Testis (tissue), 2 donors: ENCODE measurements at regions not wholly inside any gene's neighbourhood (a gene's known extent, or its start where the extent isn't known, plus 50 kb on each side); places are given as distances from the start of the nearest gene placed in this dataset.

Experiments used
- DNase-seq: peaks from one replicate; pipeline ENCODE4 v3.0.0-alpha.2; 2019
- H3K27ac ChIP-seq, 2 donors: fragments of 200-600 bp; sonication (generic); one replicate each; pipeline ENCODE4 v1.5.1; 2019
- H3K27me3 ChIP-seq: fragments of 200-600 bp; sonication (generic); one replicate; pipeline ENCODE4 v1.5.1; 2019
- H3K36me3 ChIP-seq: fragments of 200-600 bp; sonication (generic); one replicate; pipeline ENCODE4 v1.5.1; 2017; ENCODE audit warnings: low read depth; ENCODE audit errors: missing control alignments
- H3K4me1 ChIP-seq: fragments of 200-600 bp; sonication (generic); one replicate; pipeline ENCODE4 v1.5.1; 2019
- H3K4me3 ChIP-seq, 2 donors: fragments of 200-600 bp; sonication (generic); one replicate each; pipeline ENCODE4 v1.5.1; 2017 to 2019
- H3K9me3 ChIP-seq: fragments of 200-600 bp; sonication (generic); one replicate; pipeline ENCODE4 v1.5.1; 2017
- POLR2A ChIP-seq: fragments of 450-650 bp; IDR thresholded peaks from one replicate; pipeline ENCODE4 v1.6.1; 2017; ENCODE audit warnings: antibody characterized with exemption, mild to moderate bottlenecking, moderate library complexity
- WGBS, 2 donors: methylation state at CpG; one replicate each; pipeline ENCODE4 v1.1.5; 2018; 5-methylcytosine and 5-hydroxymethylcytosine counted together
- intact Hi-C: fragments of 100-400 bp; cut with DNase I; formaldehyde crosslinking; loops from one replicate; pipeline ENCODE4 v1.15.1; 2023; ENCODE audit warnings: low total_unique reads
- TF ChIP-seq, protein P1 (sequence below), 3 experiments: fragments of 450-650 bp in 2 of 3; fragments of 200-600 bp in 1 of 3; sonication (generic) in 1 of 3; IDR thresholded peaks; one replicate each; pipeline ENCODE4 v1.5.1; 2016 to 2019; ENCODE audit warnings: antibody characterized with exemption in 3 of 3, mild to moderate bottlenecking in 2 of 3, moderate library complexity in 1 of 3

DNA sequence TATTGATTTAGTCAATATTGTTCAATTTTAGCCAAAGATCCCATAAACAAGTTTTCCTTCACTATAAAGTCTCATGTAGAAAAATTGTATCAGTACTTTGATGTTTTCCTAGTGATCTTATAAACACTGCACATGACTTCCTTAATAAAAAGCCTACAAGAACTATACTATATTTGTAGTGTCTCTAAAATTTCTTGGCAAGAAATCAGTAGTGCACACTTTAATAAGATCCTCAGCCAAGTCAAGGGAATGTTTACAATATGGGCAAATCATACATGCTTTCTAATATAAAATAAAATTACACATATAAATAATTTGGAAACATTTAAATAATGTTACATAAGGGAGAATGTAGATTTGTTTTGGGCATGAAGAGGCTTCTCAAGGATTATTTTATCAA lies 203.0 kb upstream of the CCDC179 start:
- no peaks in the 10 kb centered on the region for H3K27me3 ChIP-seq

DNA sequence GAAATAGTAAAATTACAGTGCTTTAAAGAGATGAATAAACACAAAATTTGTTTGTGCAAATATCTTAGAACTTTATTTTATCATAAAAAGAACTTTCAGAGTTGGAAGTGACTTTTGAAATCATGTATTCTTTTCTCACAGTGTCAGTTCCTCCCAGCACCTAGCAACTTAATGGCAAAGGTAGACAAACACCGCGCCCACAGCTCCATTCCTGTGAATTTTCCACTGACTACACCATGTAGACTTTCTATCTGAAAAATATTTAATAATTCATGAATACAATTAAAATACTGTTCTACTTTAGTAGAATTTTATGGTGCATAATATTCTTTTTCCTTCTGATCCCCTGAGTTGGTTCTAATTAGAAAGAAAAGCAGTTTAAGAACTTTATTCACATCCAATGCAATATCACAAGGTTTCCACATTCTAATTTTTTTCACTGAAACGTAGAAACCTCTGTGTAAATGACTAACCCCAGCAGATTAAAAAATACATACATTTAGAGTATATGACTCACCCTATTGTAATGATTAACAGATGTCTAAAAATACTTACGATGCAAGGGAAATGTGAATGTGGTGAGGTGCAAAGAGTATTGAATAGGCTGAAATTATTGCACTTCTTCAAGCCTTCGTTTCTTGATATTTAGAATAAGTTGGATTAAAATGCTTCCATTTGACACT lies 218.2 kb upstream of the CCDC179 start:
- intact Hi-C loops = no loop called here
- H3K27ac ChIP-seq = no peak overlapping the region
- H3K27me3 ChIP-seq = no peaks in the 10 kb centered on the region
- no peak for DNase-seq
- H3K36me3 ChIP-seq = no peaks in the 10 kb centered on the region
- H3K4me3 ChIP-seq = no peak overlapping the region
- WGBS, 2 donors = 86 to 88% methylated on average over 5 of the region's 5 CpGs
- H3K9me3 ChIP-seq = no peaks in the 10 kb centered on the region
- no peaks in the 10 kb centered on the region for H3K4me1 ChIP-seq
- no peak for TF ChIP-seq POLR2A
- TF ChIP-seq, protein P1, sequence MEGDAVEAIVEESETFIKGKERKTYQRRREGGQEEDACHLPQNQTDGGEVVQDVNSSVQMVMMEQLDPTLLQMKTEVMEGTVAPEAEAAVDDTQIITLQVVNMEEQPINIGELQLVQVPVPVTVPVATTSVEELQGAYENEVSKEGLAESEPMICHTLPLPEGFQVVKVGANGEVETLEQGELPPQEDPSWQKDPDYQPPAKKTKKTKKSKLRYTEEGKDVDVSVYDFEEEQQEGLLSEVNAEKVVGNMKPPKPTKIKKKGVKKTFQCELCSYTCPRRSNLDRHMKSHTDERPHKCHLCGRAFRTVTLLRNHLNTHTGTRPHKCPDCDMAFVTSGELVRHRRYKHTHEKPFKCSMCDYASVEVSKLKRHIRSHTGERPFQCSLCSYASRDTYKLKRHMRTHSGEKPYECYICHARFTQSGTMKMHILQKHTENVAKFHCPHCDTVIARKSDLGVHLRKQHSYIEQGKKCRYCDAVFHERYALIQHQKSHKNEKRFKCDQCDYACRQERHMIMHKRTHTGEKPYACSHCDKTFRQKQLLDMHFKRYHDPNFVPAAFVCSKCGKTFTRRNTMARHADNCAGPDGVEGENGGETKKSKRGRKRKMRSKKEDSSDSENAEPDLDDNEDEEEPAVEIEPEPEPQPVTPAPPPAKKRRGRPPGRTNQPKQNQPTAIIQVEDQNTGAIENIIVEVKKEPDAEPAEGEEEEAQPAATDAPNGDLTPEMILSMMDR (IDR thresholded peaks at IDR 0.05) = no peak

More for the DNA sequence above, 203.0 kb upstream of the CCDC179 start:
- Histone ChIP-seq H3K9me3 (no peaks in the 10 kb centered on the region), H3K36me3 (no peaks in the 10 kb centered on the region), H3K4me3 (no peak overlapping the region), H3K27ac (no peak overlapping the region), H3K4me1 (no peaks in the 10 kb centered on the region)
- TF ChIP-seq, protein P1 (IDR thresholded peaks at IDR 0.05) = no peak
- no peak for TF ChIP-seq POLR2A
- DNase-seq = no peak
- intact Hi-C loops = no loop called here

- WGBS, 2 donors = 54 to 59% methylated on average over 3 of the region's 3 CpGs
- intact Hi-C loops = no loop called here
- H3K27me3 ChIP-seq = no peaks in the 10 kb centered on the region
These were observed 219.1 kb upstream of the CCDC179 start for GRCh38 chr11:23079382-23079813.

GRCh38 chr11:23087407-23087806 lies 227.1 kb upstream of the CCDC179 start:
- Histone ChIP-seq H3K4me3 (no peak overlapping the region), H3K4me1 (no peaks in the 10 kb centered on the region), H3K9me3 (no peaks in the 10 kb centered on the region), H3K27ac (no peak overlapping the region), H3K27me3 (no peaks in the 10 kb centered on the region), H3K36me3 (no peaks in the 10 kb centered on the region)
- 79 to 95% methylated on average over 4 of the region's 4 CpGs for WGBS, 2 donors
- TF ChIP-seq POLR2A = no peak
- TF ChIP-seq, protein P1 (IDR thresholded peaks at IDR 0.05) = no peak
- no peak for DNase-seq
- intact Hi-C loops = no loop called here

More at GRCh38 chr11:23079382-23079813, 219.1 kb upstream of the CCDC179 start:
- no peaks in the 10 kb centered on the region for H3K9me3 ChIP-seq
- no peak overlapping the region for H3K4me3 ChIP-seq
- no peak overlapping the region for H3K27ac ChIP-seq
- no peaks in the 10 kb centered on the region for H3K4me1 ChIP-seq
- H3K36me3 ChIP-seq = no peaks in the 10 kb centered on the region
- no peak for DNase-seq
- TF ChIP-seq, protein P1 (IDR thresholded peaks at IDR 0.05) = no peak
- TF ChIP-seq POLR2A = no peak

DNA sequence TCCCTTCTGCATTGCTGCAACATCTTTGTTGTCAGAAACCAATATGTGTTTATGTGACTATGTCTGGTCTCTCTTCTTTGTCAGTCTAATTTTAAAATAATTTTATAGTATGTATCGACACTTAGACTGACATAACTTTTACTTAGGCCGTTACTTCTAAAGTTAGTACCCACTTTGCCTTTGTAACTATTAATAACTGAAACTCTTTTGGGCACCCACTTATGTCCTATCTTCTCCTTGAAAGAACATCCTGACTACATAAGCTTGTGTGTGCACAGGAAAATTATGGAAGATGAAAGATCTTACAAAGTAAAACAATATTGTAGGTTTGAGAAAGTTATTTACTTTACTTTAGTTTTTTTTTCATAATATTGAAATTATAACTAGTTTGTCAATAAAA lies 230.4 kb upstream of the CCDC179 start:
- intact Hi-C loops = no loop called here
- Histone ChIP-seq H3K27ac (no peak overlapping the region), H3K36me3 (no peaks in the 10 kb centered on the region), H3K4me3 (no peak overlapping the region), H3K9me3 (no peaks in the 10 kb centered on the region), H3K27me3 (no peaks in the 10 kb centered on the region), H3K4me1 (no peaks in the 10 kb centered on the region)
- TF ChIP-seq, protein P1 (IDR thresholded peaks at IDR 0.05) = no peak
- no peak for TF ChIP-seq POLR2A
- no peak for DNase-seq
- WGBS, 2 donors = 92 to 94% methylated on average over 2 of the region's 2 CpGs
